Transverse colon (tissue), 4 donors: ENCODE measurements at regions not wholly inside any gene's neighbourhood (a gene's known extent, or its start where the extent isn't known, plus 50 kb on each side); places are given as distances from the start of the nearest gene placed in this dataset.

Source experiments
- DNase-seq: peaks from one replicate; pipeline ENCODE4 v3.0.0-alpha.2; 2019
- H3K27ac ChIP-seq, 4 donors: fragments of 200-600 bp; sonication (generic); 2 replicates each; pipeline ENCODE4 v1.5.1; 2016 to 2018; ENCODE audit warnings: inconsistent platforms in 4 of 4
- H3K27me3 ChIP-seq: fragments of 200-600 bp; sonication (generic); 2 replicates; pipeline ENCODE4 v1.5.1; 2017; ENCODE audit warnings: inconsistent platforms
- H3K36me3 ChIP-seq, 4 donors: fragments of 200-600 bp; sonication (generic); 2 replicates each; pipeline ENCODE4 v1.5.1; 2017 to 2019; ENCODE audit warnings: inconsistent platforms in 4 of 4
- H3K4me1 ChIP-seq, 4 donors: fragments of 200-600 bp; sonication (generic); 2 replicates each; pipeline ENCODE4 v1.5.1; 2017 to 2020; ENCODE audit warnings: inconsistent platforms in 4 of 4
- H3K4me3 ChIP-seq, 4 donors: fragments of 200-600 bp; sonication (generic); 1 replicate in 1 of 4; 2 replicates in 3 of 4; pipeline versions ENCODE4 v1.5.1 to v1.6.1; 2017 to 2019; ENCODE audit warnings: inconsistent platforms in 4 of 4
- H3K9me3 ChIP-seq, 2 donors: fragments of 200-600 bp; sonication (generic); 2 replicates each; pipeline ENCODE4 v1.5.1; 2017 to 2019; ENCODE audit warnings: inconsistent platforms in 2 of 2
- EP300 ChIP-seq: sonication (generic); formaldehyde crosslinking; IDR thresholded peaks from one replicate; pipeline ENCODE4 v1.6.1; 2017; ENCODE audit warnings: antibody characterized with exemption, low read depth
- POLR2A ChIP-seq: fragments of 450-650 bp; IDR thresholded peaks from one replicate; pipeline ENCODE4 v1.6.1; 2016; ENCODE audit warnings: antibody characterized with exemption, mild to moderate bottlenecking, moderate library complexity
- POLR2AphosphoS5 ChIP-seq, 3 donors: sonication (generic); formaldehyde crosslinking; IDR thresholded peaks; one replicate each; pipeline ENCODE4 v1.6.1; 2016; ENCODE audit warnings: antibody characterized with exemption in 3 of 3
- WGBS, 2 donors: methylation state at CpG; one replicate each; pipeline ENCODE4 v1.1.5; 2018; ENCODE audit warnings: low coverage in 1 of 2; 5-methylcytosine and 5-hydroxymethylcytosine counted together
- in situ Hi-C, 4 donors: fragments of 200-750 bp; cut with MboI; loops; one replicate each; pipeline versions ENCODE4 v1.15.0 to v1.15.1; 2017; ENCODE audit warnings: low sequenced_read_pairs in 3 of 4, low pct_ligation_motif_present in 1 of 4, low pct_unique_long_range_greater_than_20kb in 1 of 4
- intact Hi-C: fragments of 100-400 bp; cut with DNase I; formaldehyde crosslinking; loops from one replicate; pipeline ENCODE4 v1.15.1; 2023; ENCODE audit warnings: low total_unique reads
- TF ChIP-seq, protein P1 (sequence below), 5 experiments: fragments of 200-600 bp in 3 of 5; fragments of 450-650 bp in 2 of 5; sonication (generic) in 3 of 5; IDR thresholded peaks; 1 replicate in 2 of 5; 2 replicates in 3 of 5; pipeline ENCODE4 v1.5.1; 2016 to 2017; ENCODE audit warnings: antibody characterized with exemption in 5 of 5, inconsistent platforms in 3 of 5, mild to moderate bottlenecking in 2 of 5, moderate library complexity in 1 of 5

GRCh38 chr10:28905371-28905770 lies 228.1 kb downstream of the BAMBI start:
- Histone ChIP-seq H3K4me3 (no peak overlapping the region), H3K4me1 (no peaks in the 10 kb centered on the region), H3K27ac (no peak overlapping the region), H3K9me3 (no peaks in the 10 kb centered on the region), H3K27me3 (no peaks in the 10 kb centered on the region), H3K36me3 (no peaks in the 10 kb centered on the region)
- in situ Hi-C loops (no loop called here), intact Hi-C loops (no loop called here)
- DNase-seq = no peak
- WGBS, 2 donors = 90 to 92% methylated on average over 5 of the region's 5 CpGs
- TF ChIP-seq POLR2A (no peak), EP300 (no peak), POLR2AphosphoS5 (IDR thresholded peaks at IDR 0.05) (no peak)
- TF ChIP-seq, protein P1, sequence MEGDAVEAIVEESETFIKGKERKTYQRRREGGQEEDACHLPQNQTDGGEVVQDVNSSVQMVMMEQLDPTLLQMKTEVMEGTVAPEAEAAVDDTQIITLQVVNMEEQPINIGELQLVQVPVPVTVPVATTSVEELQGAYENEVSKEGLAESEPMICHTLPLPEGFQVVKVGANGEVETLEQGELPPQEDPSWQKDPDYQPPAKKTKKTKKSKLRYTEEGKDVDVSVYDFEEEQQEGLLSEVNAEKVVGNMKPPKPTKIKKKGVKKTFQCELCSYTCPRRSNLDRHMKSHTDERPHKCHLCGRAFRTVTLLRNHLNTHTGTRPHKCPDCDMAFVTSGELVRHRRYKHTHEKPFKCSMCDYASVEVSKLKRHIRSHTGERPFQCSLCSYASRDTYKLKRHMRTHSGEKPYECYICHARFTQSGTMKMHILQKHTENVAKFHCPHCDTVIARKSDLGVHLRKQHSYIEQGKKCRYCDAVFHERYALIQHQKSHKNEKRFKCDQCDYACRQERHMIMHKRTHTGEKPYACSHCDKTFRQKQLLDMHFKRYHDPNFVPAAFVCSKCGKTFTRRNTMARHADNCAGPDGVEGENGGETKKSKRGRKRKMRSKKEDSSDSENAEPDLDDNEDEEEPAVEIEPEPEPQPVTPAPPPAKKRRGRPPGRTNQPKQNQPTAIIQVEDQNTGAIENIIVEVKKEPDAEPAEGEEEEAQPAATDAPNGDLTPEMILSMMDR (IDR thresholded peaks at IDR 0.05) = no peak

GRCh38 chr10:28906011-28906411 lies 228.7 kb downstream of the BAMBI start:
- no peaks in the 10 kb centered on the region for H3K4me1 ChIP-seq
- no peak overlapping the region for H3K4me3 ChIP-seq
- TF ChIP-seq POLR2AphosphoS5 (IDR thresholded peaks at IDR 0.05) (no peak), POLR2A (no peak)
- WGBS, 2 donors = 87 to 90% methylated on average over 11 of the region's 11 CpGs
- no peak for DNase-seq
- no peaks in the 10 kb centered on the region for H3K36me3 ChIP-seq
- H3K27ac ChIP-seq = no peak overlapping the region
- no peaks in the 10 kb centered on the region for H3K27me3 ChIP-seq
- intact Hi-C loops = no loop called here
- in situ Hi-C loops = no loop called here
- H3K9me3 ChIP-seq = no peaks in the 10 kb centered on the region

GRCh38 chr10:28906415-28906814 lies 229.1 kb downstream of the BAMBI start:
- Histone ChIP-seq H3K36me3 (no peaks in the 10 kb centered on the region), H3K27ac (no peak overlapping the region), H3K9me3 (no peaks in the 10 kb centered on the region), H3K27me3 (no peaks in the 10 kb centered on the region), H3K4me3 (no peak overlapping the region), H3K4me1 (no peaks in the 10 kb centered on the region)
- DNase-seq = no peak
- in situ Hi-C loops = no loop called here
- no peak for TF ChIP-seq POLR2A
- no peak for TF ChIP-seq EP300
- TF ChIP-seq, protein P1 (IDR thresholded peaks at IDR 0.05) = no peak
- TF ChIP-seq POLR2AphosphoS5 (IDR thresholded peaks at IDR 0.05) = no peak
- intact Hi-C loops = no loop called here
- 51 to 66% methylated on average over 4 of the region's 4 CpGs for WGBS, 2 donors

GRCh38 chr10:28906934-28907333 lies 229.6 kb downstream of the BAMBI start:
- Histone ChIP-seq H3K4me1 (no peaks in the 10 kb centered on the region), H3K27me3 (no peaks in the 10 kb centered on the region), H3K4me3 (no peak overlapping the region), H3K36me3 (no peaks in the 10 kb centered on the region), H3K27ac (no peak overlapping the region), H3K9me3 (no peaks in the 10 kb centered on the region)
- intact Hi-C loops = no loop called here
- TF ChIP-seq POLR2A = no peak
- TF ChIP-seq, protein P1 (IDR thresholded peaks at IDR 0.05) = no peak
- TF ChIP-seq POLR2AphosphoS5 (IDR thresholded peaks at IDR 0.05) = no peak
- no peak for TF ChIP-seq EP300
- WGBS, 2 donors = 67 to 88% methylated on average over 1 to 3 of the region's 3 CpGs
- in situ Hi-C loops = no loop called here
- no peak for DNase-seq

- TF ChIP-seq, protein P1 (IDR thresholded peaks at IDR 0.05) = no peak
- TF ChIP-seq POLR2A (no peak), POLR2AphosphoS5 (IDR thresholded peaks at IDR 0.05) (no peak), EP300 (no peak)
Measured at GRCh38 chr10:28909875-28910274, 232.6 kb downstream of the BAMBI start.

More at GRCh38 chr10:28909875-28910274, 232.6 kb downstream of the BAMBI start:
- intact Hi-C loops = no loop called here
- Histone ChIP-seq H3K36me3 (no peaks in the 10 kb centered on the region), H3K4me3 (no peak overlapping the region), H3K27ac (no peak overlapping the region), H3K4me1 (no peaks in the 10 kb centered on the region), H3K9me3 (no peaks in the 10 kb centered on the region), H3K27me3 (no peaks in the 10 kb centered on the region)
- in situ Hi-C loops = no loop called here
- DNase-seq = no peak
- WGBS, 2 donors = 83 to 86% methylated on average over 2 to 5 of the region's 5 CpGs
